ENCODE measurements at regions not wholly inside any gene's neighbourhood (a gene's known extent, or its start where the extent isn't known, plus 50 kb on each side); places are given as distances from the start of the nearest gene placed in this dataset.

- no peak overlapping the region for H3K27ac ChIP-seq (ENCODE audit: low read depth, low read length)
- no peaks in the 10 kb centered on the region for H3K79me2 ChIP-seq (ENCODE audit: insufficient read depth, low read length)
- no peaks in the 10 kb centered on the region for H3K9me2 ChIP-seq (replicated peaks; ENCODE audit: insufficient read depth, low read length)
- no peaks in the 10 kb centered on the region for H4K20me1 ChIP-seq (ENCODE audit: low read depth, low read length)
- no peak overlapping the region for H3K4me3 ChIP-seq (ENCODE audit: insufficient read depth, low read length, poor library complexity, severe bottlenecking)
- no peak overlapping the region for H2AFZ ChIP-seq (ENCODE audit: low read depth, low read length, severe bottlenecking)
- TF ChIP-seq EZH2phosphoT487 (conservative IDR thresholded peaks at IDR 0.05; ENCODE audit: low read length): no peak
- TF ChIP-seq CTCF (IDR thresholded peaks at IDR 0.05; ENCODE audit: insufficient read depth, low read length, poor library complexity, severe bottlenecking): no peak
- no peak overlapping the region for H3K4me2 ChIP-seq (ENCODE audit: low read depth, low read length, poor library complexity, severe bottlenecking)
- H3F3A ChIP-seq (ENCODE audit: insufficient read depth): no peaks in the 10 kb centered on the region
- no peak overlapping the region for H3K9ac ChIP-seq (ENCODE audit: low read length)
- no peaks in the 10 kb centered on the region for H3K9me3 ChIP-seq (ENCODE audit: insufficient read depth, low read length)
- no peaks in the 10 kb centered on the region for H3K27me3 ChIP-seq (ENCODE audit: low read length)
- no peaks in the 10 kb centered on the region for H3K36me3 ChIP-seq (ENCODE audit: low read length)
Observed at GRCh38 chr1:96633695-96634094, 87.9 kb upstream of the PTBP2 start.

GRCh38 chr1:96634883-96635282 is 86.7 kb upstream of the PTBP2 start:
- H2AFZ ChIP-seq (ENCODE audit: low read depth, low read length, severe bottlenecking): no peak overlapping the region
- H3K9ac ChIP-seq (ENCODE audit: low read length): no peak overlapping the region
- no peaks in the 10 kb centered on the region for H3K9me2 ChIP-seq (replicated peaks; ENCODE audit: insufficient read depth, low read length)
- no peak overlapping the region for H3K4me3 ChIP-seq (ENCODE audit: insufficient read depth, low read length, poor library complexity, severe bottlenecking)
- H3K79me2 ChIP-seq (ENCODE audit: insufficient read depth, low read length): no peaks in the 10 kb centered on the region
- H3K4me2 ChIP-seq (ENCODE audit: low read depth, low read length, poor library complexity, severe bottlenecking): no peak overlapping the region
- H3K36me3 ChIP-seq (ENCODE audit: low read length): no peaks in the 10 kb centered on the region
- no peaks in the 10 kb centered on the region for H3K27me3 ChIP-seq (ENCODE audit: low read length)
- H3F3A ChIP-seq (ENCODE audit: insufficient read depth): no peaks in the 10 kb centered on the region
- no peak for TF ChIP-seq CTCF (IDR thresholded peaks at IDR 0.05; ENCODE audit: insufficient read depth, low read length, poor library complexity, severe bottlenecking)
- no peak for TF ChIP-seq EZH2phosphoT487 (conservative IDR thresholded peaks at IDR 0.05; ENCODE audit: low read length)
- no peak overlapping the region for H3K27ac ChIP-seq (ENCODE audit: low read depth, low read length)
- H4K20me1 ChIP-seq (ENCODE audit: low read depth, low read length): no peaks in the 10 kb centered on the region
- no peaks in the 10 kb centered on the region for H3K9me3 ChIP-seq (ENCODE audit: insufficient read depth, low read length)

DNA sequence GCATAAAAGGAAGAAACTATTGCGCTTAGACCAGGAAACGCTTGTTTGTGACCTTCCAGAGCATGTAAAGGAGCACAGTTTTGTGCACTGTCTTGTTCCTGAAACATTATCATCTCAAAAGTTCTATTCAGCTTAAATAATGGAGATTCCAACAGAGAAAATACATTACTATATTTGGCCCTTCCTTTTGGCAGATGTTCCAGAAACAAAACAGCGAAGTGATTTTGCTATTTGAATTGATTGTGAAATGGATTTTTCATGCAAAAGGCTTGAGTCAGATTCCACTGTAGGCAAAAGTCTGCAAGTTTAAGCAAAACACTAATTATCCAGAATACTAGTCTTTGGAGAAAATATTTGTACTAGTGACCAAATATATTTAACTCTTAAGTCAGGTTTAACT is 80.3 kb upstream of the PTBP2 start:
- H3K9me2 ChIP-seq (replicated peaks; ENCODE audit: insufficient read depth, low read length): no peaks in the 10 kb centered on the region
- TF ChIP-seq EZH2phosphoT487 (conservative IDR thresholded peaks at IDR 0.05; ENCODE audit: low read length): no peak
- TF ChIP-seq CTCF (IDR thresholded peaks at IDR 0.05; ENCODE audit: insufficient read depth, low read length, poor library complexity, severe bottlenecking): no peak
- no peak overlapping the region for H3K27ac ChIP-seq (ENCODE audit: low read depth, low read length)
- no peaks in the 10 kb centered on the region for H3K9me3 ChIP-seq (ENCODE audit: insufficient read depth, low read length)
- H2AFZ ChIP-seq (ENCODE audit: low read depth, low read length, severe bottlenecking): no peak overlapping the region
- H3F3A ChIP-seq (ENCODE audit: insufficient read depth): no peaks in the 10 kb centered on the region
- no peaks in the 10 kb centered on the region for H3K36me3 ChIP-seq (ENCODE audit: low read length)
- H3K79me2 ChIP-seq (ENCODE audit: insufficient read depth, low read length): no peaks in the 10 kb centered on the region
- H3K27me3 ChIP-seq (ENCODE audit: low read length): no peaks in the 10 kb centered on the region
- no peaks in the 10 kb centered on the region for H4K20me1 ChIP-seq (ENCODE audit: low read depth, low read length)
- H3K4me3 ChIP-seq (ENCODE audit: insufficient read depth, low read length, poor library complexity, severe bottlenecking): no peak overlapping the region
- no peak overlapping the region for H3K4me2 ChIP-seq (ENCODE audit: low read depth, low read length, poor library complexity, severe bottlenecking)
- H3K9ac ChIP-seq (ENCODE audit: low read length): no peak overlapping the region

- H3K9ac ChIP-seq (ENCODE audit: low read length): no peak overlapping the region
- H2AFZ ChIP-seq (ENCODE audit: low read depth, low read length, severe bottlenecking): no peak overlapping the region
- TF ChIP-seq CTCF (IDR thresholded peaks at IDR 0.05; ENCODE audit: insufficient read depth, low read length, poor library complexity, severe bottlenecking): no peak
- no peak for TF ChIP-seq EZH2phosphoT487 (conservative IDR thresholded peaks at IDR 0.05; ENCODE audit: low read length)
- H3K4me3 ChIP-seq (ENCODE audit: insufficient read depth, low read length, poor library complexity, severe bottlenecking): no peak overlapping the region
- H4K20me1 ChIP-seq (ENCODE audit: low read depth, low read length): no peaks in the 10 kb centered on the region
- H3K27me3 ChIP-seq (ENCODE audit: low read length): no peaks in the 10 kb centered on the region
- no peaks in the 10 kb centered on the region for H3K79me2 ChIP-seq (ENCODE audit: insufficient read depth, low read length)
- H3K4me2 ChIP-seq (ENCODE audit: low read depth, low read length, poor library complexity, severe bottlenecking): no peak overlapping the region
- no peaks in the 10 kb centered on the region for H3K9me2 ChIP-seq (replicated peaks; ENCODE audit: insufficient read depth, low read length)
- H3K9me3 ChIP-seq (ENCODE audit: insufficient read depth, low read length): no peaks in the 10 kb centered on the region
- no peaks in the 10 kb centered on the region for H3K36me3 ChIP-seq (ENCODE audit: low read length)
- H3K27ac ChIP-seq (ENCODE audit: low read depth, low read length): no peak overlapping the region
- H3F3A ChIP-seq (ENCODE audit: insufficient read depth): no peaks in the 10 kb centered on the region
Observed at GRCh38 chr1:96643519-96643918, 78.1 kb upstream of the PTBP2 start.
